Mesenchymal stem cell (in vitro differentiated cells and primary cell): ENCODE measurements at regions not wholly inside any gene's neighbourhood (a gene's known extent, or its start where the extent isn't known, plus 50 kb on each side); places are given as distances from the start of the nearest gene placed in this dataset.

Source experiments
- DNase-seq: peaks from one replicate; pipeline ENCODE4 v3.0.0-alpha.2; 2013
- H2AFZ ChIP-seq: one replicate; pipeline ENCODE4 v1.6.1; 2013; ENCODE audit warnings: low read depth, mild to moderate bottlenecking, control low read depth, inconsistent platforms, low read length, moderate library complexity
- H2AK5ac ChIP-seq: 2 replicates; pipeline ENCODE4 v1.6.1; 2013; ENCODE audit warnings: low read length, moderate library complexity, mild to moderate bottlenecking, inconsistent platforms; ENCODE audit not compliant: severe bottlenecking
- H2BK120ac ChIP-seq: one replicate; pipeline ENCODE4 v1.6.1; 2013; ENCODE audit warnings: low read depth, mild to moderate bottlenecking, inconsistent platforms, low read length, moderate library complexity
- H2BK12ac ChIP-seq, 2 experiments: one replicate each; pipeline ENCODE4 v1.6.1; 2013; ENCODE audit warnings: inconsistent platforms in 2 of 2, low read length in 2 of 2, mild to moderate bottlenecking in 2 of 2, moderate library complexity in 2 of 2, control low read depth in 1 of 2
- H2BK15ac ChIP-seq: one replicate; pipeline ENCODE4 v1.6.1; 2013; ENCODE audit warnings: mild to moderate bottlenecking, low read depth, inconsistent platforms; ENCODE audit not compliant: poor library complexity, severe bottlenecking
- H2BK5ac ChIP-seq: 2 replicates; pipeline ENCODE4 v1.6.1; 2013; ENCODE audit warnings: low read depth, mild to moderate bottlenecking, low read length, control low read depth, inconsistent platforms; ENCODE audit not compliant: poor library complexity, severe bottlenecking
- H3K14ac ChIP-seq, 2 experiments: one replicate each; pipeline ENCODE4 v1.6.1; 2013; ENCODE audit warnings: inconsistent platforms in 2 of 2, low read length in 2 of 2, control low read depth in 1 of 2, mild to moderate bottlenecking in 1 of 2, moderate library complexity in 1 of 2
- H3K18ac ChIP-seq, 2 experiments: one replicate each; pipeline ENCODE4 v1.6.1; 2013; ENCODE audit warnings: inconsistent platforms in 2 of 2, low read length in 2 of 2, control low read depth in 1 of 2, low read depth in 1 of 2, mild to moderate bottlenecking in 1 of 2
- H3K23ac ChIP-seq, 2 experiments: one replicate each; pipeline ENCODE4 v1.6.1; 2013; ENCODE audit warnings: inconsistent platforms in 2 of 2, low read length in 2 of 2, mild to moderate bottlenecking in 2 of 2, moderate library complexity in 2 of 2, control low read depth in 1 of 2
- H3K27ac ChIP-seq: 2 replicates; pipeline ENCODE4 v1.5.1; 2013; ENCODE audit warnings: mild to moderate bottlenecking, moderate library complexity, low read length, control low read depth, inconsistent platforms; ENCODE audit not compliant: poor library complexity, severe bottlenecking
- H3K27me3 ChIP-seq, 2 experiments: 2 replicates each; pipeline versions ENCODE4 v1.6.1 to v1.7.0; 2013; ENCODE audit warnings: low read length in 2 of 2, mild to moderate bottlenecking in 2 of 2, moderate library complexity in 2 of 2, control low read depth in 1 of 2, inconsistent platforms in 1 of 2; ENCODE audit not compliant: control insufficient read depth in 1 of 2, insufficient read depth in 1 of 2
- H3K36me3 ChIP-seq, 2 experiments: 2 replicates each; pipeline versions ENCODE4 v1.6.1 to v1.7.0; 2013; ENCODE audit warnings: low read length in 2 of 2, control low read depth in 1 of 2, inconsistent platforms in 1 of 2, low read depth in 1 of 2, mild to moderate bottlenecking in 1 of 2; ENCODE audit not compliant: insufficient read depth in 2 of 2, control insufficient read depth in 1 of 2
- H3K4ac ChIP-seq, 2 experiments: one replicate each; pipeline ENCODE4 v1.6.1; 2013; ENCODE audit warnings: inconsistent platforms in 2 of 2, low read length in 2 of 2, mild to moderate bottlenecking in 2 of 2, moderate library complexity in 2 of 2, control low read depth in 1 of 2, low read depth in 1 of 2
- H3K4me1 ChIP-seq: 2 replicates; pipeline ENCODE4 v1.6.1; 2013; ENCODE audit warnings: low read depth, low read length, control low read depth; ENCODE audit not compliant: control insufficient read depth, insufficient read depth
- H3K4me2 ChIP-seq: 2 replicates; pipeline ENCODE4 v1.6.1; 2013; ENCODE audit warnings: low read length, mild to moderate bottlenecking, inconsistent platforms; ENCODE audit not compliant: poor library complexity, severe bottlenecking
- H3K4me3 ChIP-seq, 2 experiments: 2 replicates each; pipeline versions ENCODE4 v1.5.1 to v1.7.0; 2013; ENCODE audit warnings: low read length in 2 of 2, mild to moderate bottlenecking in 2 of 2, control low read depth in 1 of 2, low read depth in 1 of 2; ENCODE audit not compliant: insufficient read depth in 1 of 2
- H3K79me1 ChIP-seq: replicated peaks from 2 replicates; pipeline ENCODE4 v1.6.1; 2013; ENCODE audit warnings: mild to moderate bottlenecking, control low read depth, low read length, inconsistent platforms; ENCODE audit not compliant: poor library complexity, severe bottlenecking
- H3K9ac ChIP-seq: 2 replicates; pipeline ENCODE4 v1.7.0; 2013; ENCODE audit warnings: mild to moderate bottlenecking, low read length, moderate library complexity
- H3K9me3 ChIP-seq: 2 replicates; pipeline ENCODE4 v1.7.0; 2013; ENCODE audit warnings: mild to moderate bottlenecking, low read length; ENCODE audit not compliant: control insufficient read depth
- H4K8ac ChIP-seq: one replicate; pipeline ENCODE4 v1.6.1; 2013; ENCODE audit warnings: inconsistent platforms, mild to moderate bottlenecking, low read length, moderate library complexity
- H4K91ac ChIP-seq: one replicate; pipeline ENCODE4 v1.6.1; 2013; ENCODE audit warnings: mild to moderate bottlenecking, low read length, inconsistent platforms
- WGBS: methylation state at CpG from one replicate; pipeline ENCODE4 v1.1.7; 2013; ENCODE audit warnings: mixed read lengths; 5-methylcytosine and 5-hydroxymethylcytosine counted together

DNA sequence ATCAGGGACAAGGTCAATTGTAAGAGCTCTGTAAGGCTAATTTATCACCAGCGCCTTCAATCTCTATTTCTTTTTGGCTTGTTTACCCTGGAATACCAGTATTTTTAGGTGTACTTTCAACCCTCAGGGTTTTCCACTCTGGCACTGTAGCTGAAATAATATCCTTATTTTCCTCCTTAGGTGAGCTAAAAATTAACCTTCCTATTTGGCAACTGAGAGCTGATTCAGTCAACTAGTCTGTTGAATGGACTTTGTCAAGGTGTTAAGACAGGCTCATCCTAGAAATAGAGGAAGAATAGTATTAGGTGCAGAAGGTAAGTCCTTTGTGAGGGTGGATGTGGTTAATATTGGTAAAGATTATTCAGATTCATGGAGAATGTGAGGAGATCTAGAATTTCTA lies 101.3 kb upstream of the BANK1 start:
- H3K79me1 ChIP-seq = no peaks in the 10 kb centered on the region
- no peak overlapping the region for H2BK5ac ChIP-seq
- no peak overlapping the region for H4K8ac ChIP-seq
- no peak overlapping the region for H3K23ac ChIP-seq
- H3K14ac ChIP-seq = no peak overlapping the region
- H3K4me1 ChIP-seq = no peaks in the 10 kb centered on the region
- H2BK12ac ChIP-seq = no peak overlapping the region
- no peak for DNase-seq
- 100% methylated on average over 1 of the region's 1 CpG for WGBS
- no peaks in the 10 kb centered on the region for H3K27me3 ChIP-seq
- H3K9ac ChIP-seq = no peak overlapping the region
- H3K4me2 ChIP-seq = no peak overlapping the region
- no peak overlapping the region for H3K4ac ChIP-seq
- no peak overlapping the region for H3K27ac ChIP-seq
- H2AK5ac ChIP-seq = no peak overlapping the region
- H3K18ac ChIP-seq = no peak overlapping the region
- H2BK15ac ChIP-seq = no peak overlapping the region
- no peak overlapping the region for H2AFZ ChIP-seq
- H2BK120ac ChIP-seq = no peak overlapping the region
- H3K4me3 ChIP-seq = no peak overlapping the region
- H3K9me3 ChIP-seq = no peaks in the 10 kb centered on the region
- H3K36me3 ChIP-seq = no peaks in the 10 kb centered on the region
- no peak overlapping the region for H4K91ac ChIP-seq

DNA sequence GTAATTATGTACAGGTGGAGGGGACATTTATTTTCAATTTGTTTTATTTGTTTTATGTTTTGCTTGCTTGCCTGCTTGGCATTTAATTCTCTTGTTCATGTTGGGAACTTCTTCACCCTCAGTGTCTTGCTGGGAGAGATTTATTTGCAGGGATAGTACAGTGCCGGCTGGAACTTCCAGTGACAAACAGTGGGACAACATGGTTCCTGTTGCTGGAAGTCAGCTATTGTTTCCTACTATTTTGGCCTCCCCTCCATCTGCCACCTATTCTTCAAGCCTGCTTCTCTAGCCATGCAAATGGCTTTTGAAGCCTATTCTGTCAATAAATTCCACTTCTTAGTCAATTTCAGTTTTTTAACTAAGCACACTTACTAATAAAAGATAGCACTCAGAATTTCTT lies 105.4 kb upstream of the BANK1 start:
- Histone ChIP-seq H3K4me1 (no peaks in the 10 kb centered on the region), H4K91ac (no peak overlapping the region), H2BK12ac (no peak overlapping the region), H2AFZ (no peak overlapping the region), H2BK15ac (no peak overlapping the region), H3K9ac (no peak overlapping the region), H3K27me3 (no peaks in the 10 kb centered on the region), H3K23ac (no peak overlapping the region), H3K27ac (no peak overlapping the region), H3K4me3 (no peak overlapping the region), H3K79me1 (no peaks in the 10 kb centered on the region), H3K9me3 (no peaks in the 10 kb centered on the region), H3K18ac (no peak overlapping the region), H3K14ac (no peak overlapping the region), H2BK5ac (no peak overlapping the region), H4K8ac (no peak overlapping the region), H3K36me3 (no peaks in the 10 kb centered on the region), H2BK120ac (no peak overlapping the region), H3K4me2 (no peak overlapping the region), H2AK5ac (no peak overlapping the region), H3K4ac (no peak overlapping the region)
- 94% methylated on average over 1 of the region's 1 CpG for WGBS
- no peak for DNase-seq

DNA sequence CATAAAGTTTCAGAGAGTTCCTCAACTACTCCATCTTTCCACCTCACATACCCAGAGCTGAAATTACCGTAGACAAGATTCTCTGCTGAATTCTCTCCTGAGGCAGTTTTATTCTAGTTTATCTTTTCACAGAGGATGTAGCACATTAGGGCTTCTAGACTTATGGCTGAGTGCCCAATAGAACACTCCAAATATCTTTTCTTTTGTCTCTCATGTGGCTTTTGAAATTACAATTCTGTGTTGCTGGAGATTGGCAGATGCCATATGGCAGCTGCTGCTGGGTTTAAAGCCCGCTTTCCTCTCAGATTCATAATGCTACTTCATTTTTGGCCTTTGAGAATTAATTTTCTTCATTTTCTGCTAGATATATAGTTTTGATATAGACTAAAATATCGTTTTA lies 107.6 kb upstream of the BANK1 start:
- Histone ChIP-seq H2BK5ac (no peak overlapping the region), H3K4me1 (no peaks in the 10 kb centered on the region), H2AK5ac (no peak overlapping the region), H3K79me1 (no peaks in the 10 kb centered on the region), H3K18ac (no peak overlapping the region), H4K8ac (no peak overlapping the region), H3K9ac (no peak overlapping the region), H3K4me3 (no peak overlapping the region), H3K27me3 (no peaks in the 10 kb centered on the region), H2BK120ac (no peak overlapping the region), H3K4ac (no peak overlapping the region), H3K23ac (no peak overlapping the region), H4K91ac (no peak overlapping the region), H3K36me3 (no peaks in the 10 kb centered on the region), H3K14ac (no peak overlapping the region), H3K9me3 (no peaks in the 10 kb centered on the region), H2BK12ac (no peak overlapping the region), H2AFZ (no peak overlapping the region), H3K4me2 (no peak overlapping the region), H3K27ac (no peak overlapping the region), H2BK15ac (no peak overlapping the region)
- WGBS = 100% methylated on average over 1 of the region's 3 CpGs
- DNase-seq = no peak

DNA sequence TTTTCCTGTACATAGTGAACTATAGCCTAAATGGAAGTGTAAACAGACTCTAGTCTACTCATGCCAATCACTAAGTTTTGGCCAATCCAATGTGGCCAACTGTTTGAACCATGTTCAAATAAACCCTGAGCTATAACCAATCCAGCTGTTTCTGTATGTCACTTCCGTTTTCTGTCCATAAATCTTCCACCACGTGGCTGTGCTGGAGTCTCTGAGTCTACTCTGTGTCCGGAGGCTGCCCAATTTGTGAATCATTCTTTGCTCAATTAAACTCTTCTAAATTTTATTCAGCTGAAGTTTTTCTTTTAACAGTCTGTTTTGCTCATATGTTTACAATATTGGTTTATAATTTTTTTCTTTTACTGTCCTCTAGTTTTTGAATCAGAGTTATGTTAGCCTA lies 112.3 kb upstream of the BANK1 start:
- Histone ChIP-seq H2BK120ac (no peak overlapping the region), H3K4me2 (no peak overlapping the region), H3K23ac (no peak overlapping the region), H4K8ac (no peak overlapping the region), H3K18ac (no peak overlapping the region), H3K4ac (no peak overlapping the region), H3K79me1 (no peaks in the 10 kb centered on the region), H3K14ac (no peak overlapping the region), H3K9ac (peak overlapping the region; percentile 72), H3K27me3 (no peaks in the 10 kb centered on the region), H2AK5ac (no peak overlapping the region), H3K27ac (no peak overlapping the region), H3K9me3 (no peaks in the 10 kb centered on the region), H2AFZ (no peak overlapping the region), H3K4me1 (no peaks in the 10 kb centered on the region), H2BK12ac (no peak overlapping the region), H2BK5ac (no peak overlapping the region), H3K4me3 (no peak overlapping the region), H4K91ac (no peak overlapping the region), H3K36me3 (no peaks in the 10 kb centered on the region), H2BK15ac (no peak overlapping the region)
- WGBS = 38% methylated on average over 3 of the region's 3 CpGs
- peak; percentile 9 for DNase-seq
